Renal cortex interstitium (tissue), 11 donors: ENCODE measurements at regions not wholly inside any gene's neighbourhood (a gene's known extent, or its start where the extent isn't known, plus 50 kb on each side); places are given as distances from the start of the nearest gene placed in this dataset.

ENCODE experiments used
- DNase-seq, 11 donors: peaks; one replicate each; pipeline ENCODE4 v3.0.0-alpha.2; 2013; ENCODE audit warnings: low read depth in 9 of 11, low spot score in 4 of 11; ENCODE audit errors: extremely low read depth in 1 of 11

GRCh38 chr18:30929718-30930117, 112.8 kb downstream of the DSC3 start:
- no peak for DNase-seq

- DNase-seq = no peak
Measured at GRCh38 chr18:30929065-30929464, 113.5 kb downstream of the DSC3 start.

- DNase-seq = no peak
Measured at GRCh38 chr18:30927517-30928075, 114.9 kb downstream of the DSC3 start.

- DNase-seq = no peak
Measured at GRCh38 chr18:30927042-30927441, 115.5 kb downstream of the DSC3 start.

GRCh38 chr18:30925795-30926194, 116.7 kb downstream of the DSC3 start:
- DNase-seq = no peak

- no peak for DNase-seq
Measured at GRCh38 chr18:30920757-30921156, 121.8 kb downstream of the DSC3 start.

GRCh38 chr18:30920351-30920750, 122.2 kb downstream of the DSC3 start:
- DNase-seq = peak in 3 of 11 donors; percentile 1 to 7 (median 4)

- no peak for DNase-seq
Measured at GRCh38 chr18:30917651-30918050, 124.9 kb downstream of the DSC3 start.

- DNase-seq = no peak
Measured at GRCh38 chr18:30915336-30915988, 127.1 kb downstream of the DSC3 start.

GRCh38 chr18:30908381-30908780, 134.2 kb downstream of the DSC3 start:
- DNase-seq = no peak

- DNase-seq = no peak
Measured at GRCh38 chr18:30903566-30903965, 139.0 kb downstream of the DSC3 start.

GRCh38 chr18:30889519-30890301, 152.8 kb downstream of the DSC3 start:
- DNase-seq = peak; percentile 13 to 29 (median 21)

GRCh38 chr18:30888344-30888743, 154.2 kb downstream of the DSC3 start:
- DNase-seq = no peak

GRCh38 chr18:30886998-30887397, 155.5 kb downstream of the DSC3 start:
- no peak for DNase-seq

GRCh38 chr18:30870466-30870865, 172.1 kb downstream of the DSC3 start:
- no peak for DNase-seq

- no peak for DNase-seq
Measured at GRCh38 chr18:30862900-30863299, 179.6 kb downstream of the DSC3 start.

- no peak for DNase-seq
Measured at GRCh38 chr18:30860741-30861140, 181.8 kb downstream of the DSC3 start.

- no peak for DNase-seq
Measured at GRCh38 chr18:30859036-30859435, 183.5 kb downstream of the DSC3 start.

- no peak for DNase-seq
Measured at GRCh38 chr18:30858560-30858959, 184.0 kb downstream of the DSC3 start.

- DNase-seq = no peak
Measured at GRCh38 chr18:30855762-30856161, 186.8 kb downstream of the DSC3 start.
